Lower lobe of right lung (tissue), 2 donors: ENCODE measurements at regions not wholly inside any gene's neighbourhood (a gene's known extent, or its start where the extent isn't known, plus 50 kb on each side); places are given as distances from the start of the nearest gene placed in this dataset.

Experiments used
- ATAC-seq, 2 donors: fragments of 200-7000 bp; cut with Tn5 transposase; one replicate each; pipeline ENCODE4 v1.9.1; 2020 to 2022; ENCODE audit warnings: mild to moderate bottlenecking in 2 of 2, moderate library complexity in 2 of 2
- DNase-seq: peaks from one replicate; pipeline ENCODE4 v3.0.0-alpha.2; 2020
- H3K27ac ChIP-seq: fragments of 200-600 bp; one replicate; pipeline ENCODE4 v1.8.0; 2022
- H3K27me3 ChIP-seq: fragments of 200-600 bp; one replicate; pipeline ENCODE4 v1.8.0; 2022; ENCODE audit warnings: low read depth
- H3K36me3 ChIP-seq: fragments of 200-600 bp; one replicate; pipeline ENCODE4 v1.8.0; 2022; ENCODE audit warnings: mild to moderate bottlenecking
- H3K4me1 ChIP-seq: fragments of 200-600 bp; one replicate; pipeline ENCODE4 v1.8.0; 2022
- H3K4me3 ChIP-seq: fragments of 200-600 bp; one replicate; pipeline ENCODE4 v1.8.0; 2022; ENCODE audit warnings: mild to moderate bottlenecking
- H3K9me3 ChIP-seq: fragments of 200-600 bp; one replicate; pipeline ENCODE4 v1.8.0; 2022
- intact Hi-C: fragments of 100-400 bp; cut with DNase I; formaldehyde crosslinking; loops from one replicate; pipeline ENCODE4 v1.11.0; 2022
- TF ChIP-seq, protein P1 (sequence below): fragments of 200-600 bp; IDR thresholded peaks from one replicate; pipeline ENCODE4 v1.8.0; 2022; ENCODE audit warnings: antibody characterized with exemption, mild to moderate bottlenecking
- donor health status: DM: no; HTN: yes; CAD: no; lungs with severe emphysema.

DNA sequence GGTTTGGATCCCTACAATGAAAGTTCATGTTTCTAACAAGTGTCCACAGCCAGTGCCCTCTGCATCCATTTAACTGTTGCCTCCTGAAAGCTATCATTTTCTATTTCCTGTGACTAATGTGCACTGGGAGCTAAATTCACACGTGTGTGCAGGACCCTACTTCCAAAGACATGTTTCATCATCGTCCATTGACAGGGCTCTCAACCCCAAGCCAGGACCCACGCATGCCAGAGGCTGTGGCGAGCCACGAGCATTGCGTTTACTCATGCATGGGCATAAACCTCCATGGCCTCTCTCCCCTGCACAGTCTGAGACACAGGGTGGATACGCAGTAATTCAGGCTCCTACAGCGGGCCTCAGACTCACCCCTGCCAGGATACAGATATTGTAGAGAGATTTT lies 153.2 kb downstream of the MAFB start:
- no peaks in the 10 kb centered on the region for H3K27me3 ChIP-seq
- H3K4me1 ChIP-seq = no peaks in the 10 kb centered on the region
- TF ChIP-seq, protein P1, sequence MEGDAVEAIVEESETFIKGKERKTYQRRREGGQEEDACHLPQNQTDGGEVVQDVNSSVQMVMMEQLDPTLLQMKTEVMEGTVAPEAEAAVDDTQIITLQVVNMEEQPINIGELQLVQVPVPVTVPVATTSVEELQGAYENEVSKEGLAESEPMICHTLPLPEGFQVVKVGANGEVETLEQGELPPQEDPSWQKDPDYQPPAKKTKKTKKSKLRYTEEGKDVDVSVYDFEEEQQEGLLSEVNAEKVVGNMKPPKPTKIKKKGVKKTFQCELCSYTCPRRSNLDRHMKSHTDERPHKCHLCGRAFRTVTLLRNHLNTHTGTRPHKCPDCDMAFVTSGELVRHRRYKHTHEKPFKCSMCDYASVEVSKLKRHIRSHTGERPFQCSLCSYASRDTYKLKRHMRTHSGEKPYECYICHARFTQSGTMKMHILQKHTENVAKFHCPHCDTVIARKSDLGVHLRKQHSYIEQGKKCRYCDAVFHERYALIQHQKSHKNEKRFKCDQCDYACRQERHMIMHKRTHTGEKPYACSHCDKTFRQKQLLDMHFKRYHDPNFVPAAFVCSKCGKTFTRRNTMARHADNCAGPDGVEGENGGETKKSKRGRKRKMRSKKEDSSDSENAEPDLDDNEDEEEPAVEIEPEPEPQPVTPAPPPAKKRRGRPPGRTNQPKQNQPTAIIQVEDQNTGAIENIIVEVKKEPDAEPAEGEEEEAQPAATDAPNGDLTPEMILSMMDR = no peak
- H3K4me3 ChIP-seq = no peak overlapping the region
- intact Hi-C loops = no loop called here
- no peak for DNase-seq
- no peak overlapping the region for H3K27ac ChIP-seq
- no peak for ATAC-seq
- peaks cover 18% of the 10 kb centered on the region for H3K9me3 ChIP-seq
- no peaks in the 10 kb centered on the region for H3K36me3 ChIP-seq

DNA sequence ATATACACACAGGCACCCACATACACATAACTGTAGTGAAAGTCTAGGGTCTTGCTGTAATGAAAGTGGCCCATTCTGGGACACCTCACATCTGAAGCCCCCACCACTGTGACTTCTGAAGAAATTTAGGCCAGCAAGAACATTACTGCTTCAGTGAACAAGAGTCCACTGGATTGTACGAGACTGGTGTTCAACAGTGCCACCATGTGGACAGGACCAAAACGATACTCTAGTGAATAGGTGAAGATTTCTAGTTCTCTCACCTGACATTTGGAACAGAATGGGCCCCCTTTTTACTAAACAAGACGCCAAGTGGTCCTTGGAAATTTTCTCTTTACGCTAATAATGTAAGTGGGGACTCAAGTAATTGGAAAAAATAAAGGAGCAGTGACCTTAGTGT lies 156.9 kb downstream of the MAFB start:
- intact Hi-C loops = no loop called here
- Histone ChIP-seq H3K27me3 (no peaks in the 10 kb centered on the region), H3K36me3 (no peaks in the 10 kb centered on the region), H3K4me3 (no peak overlapping the region), H3K4me1 (no peaks in the 10 kb centered on the region), H3K27ac (no peak overlapping the region), H3K9me3 (peaks cover 18% of the 10 kb centered on the region)
- TF ChIP-seq, protein P1 = peak; percentile 13
- no peak for DNase-seq
- no peak for ATAC-seq

DNA sequence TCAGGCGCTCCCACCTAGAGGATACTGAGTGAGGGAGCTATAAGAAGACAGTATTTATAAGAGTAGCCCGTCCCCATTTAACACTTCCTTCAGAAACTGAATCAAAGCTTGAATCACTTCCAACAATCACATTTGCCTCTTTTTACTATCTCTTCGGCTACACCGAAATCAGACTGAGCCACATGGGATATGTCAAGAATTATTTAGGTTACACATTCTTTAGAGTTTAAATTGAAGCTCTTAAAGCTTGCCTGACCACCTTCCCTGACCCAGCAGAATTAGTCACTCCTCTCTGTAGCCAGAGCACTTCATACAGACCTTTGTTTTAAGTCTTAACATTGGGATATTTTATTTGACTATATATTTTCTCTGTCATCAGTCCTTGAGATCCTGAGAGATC lies 163.7 kb downstream of the MAFB start:
- Histone ChIP-seq H3K27ac (no peak overlapping the region), H3K4me1 (no peaks in the 10 kb centered on the region), H3K4me3 (no peak overlapping the region), H3K27me3 (no peaks in the 10 kb centered on the region), H3K9me3 (peaks cover 7% of the 10 kb centered on the region), H3K36me3 (no peaks in the 10 kb centered on the region)
- ATAC-seq (no peak), DNase-seq (no peak)
- TF ChIP-seq, protein P1 = no peak
- intact Hi-C loops = no loop called here

DNA sequence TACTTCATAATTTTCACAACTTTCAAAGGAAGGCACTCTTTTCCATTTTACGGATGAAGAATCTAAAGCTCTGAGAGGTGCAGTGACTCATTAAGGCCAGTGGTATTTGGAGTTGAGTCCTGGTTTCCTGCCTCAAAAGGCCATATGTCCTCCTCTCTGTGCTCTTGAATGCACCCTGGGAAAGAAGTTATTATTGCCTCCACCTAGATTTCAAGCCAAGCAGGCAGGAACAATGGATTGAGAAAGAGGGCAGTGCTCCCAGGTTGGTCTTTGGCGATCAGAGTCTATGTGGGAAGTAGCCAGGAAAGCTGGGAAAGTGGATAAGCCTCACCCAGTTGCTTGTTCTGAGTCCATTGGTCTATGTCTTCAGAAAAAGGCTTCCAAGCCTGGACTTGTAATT lies 165.0 kb downstream of the MAFB start:
- Histone ChIP-seq H3K36me3 (no peaks in the 10 kb centered on the region), H3K4me1 (no peaks in the 10 kb centered on the region), H3K27me3 (no peaks in the 10 kb centered on the region), H3K27ac (no peak overlapping the region), H3K9me3 (peaks cover 7% of the 10 kb centered on the region), H3K4me3 (no peak overlapping the region)
- TF ChIP-seq, protein P1 = no peak
- no peak for ATAC-seq
- DNase-seq = no peak
- intact Hi-C loops = no loop called here

DNA sequence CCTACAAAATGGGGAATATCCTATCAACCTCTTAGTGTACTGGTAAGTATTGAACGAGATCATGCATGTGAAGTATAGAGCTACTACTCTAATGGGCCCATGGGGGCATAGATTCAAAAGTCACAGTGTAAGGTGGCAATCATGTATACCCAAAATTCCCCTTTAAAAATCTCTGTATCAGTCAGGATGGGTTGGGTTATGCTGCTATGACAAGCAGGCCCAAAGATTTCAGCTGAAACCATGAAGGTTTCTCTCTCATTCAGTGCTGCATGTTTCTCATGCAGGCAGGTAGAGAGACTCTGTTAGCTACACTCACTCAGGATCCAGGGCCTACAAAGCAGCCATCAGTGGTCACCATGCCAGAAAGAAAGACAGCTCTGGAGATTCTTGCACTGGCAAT lies 166.6 kb downstream of the MAFB start:
- intact Hi-C loops = no loop called here
- Histone ChIP-seq H3K4me3 (no peak overlapping the region), H3K9me3 (peaks cover 7% of the 10 kb centered on the region), H3K27ac (no peak overlapping the region), H3K36me3 (no peaks in the 10 kb centered on the region), H3K27me3 (no peaks in the 10 kb centered on the region), H3K4me1 (no peaks in the 10 kb centered on the region)
- TF ChIP-seq, protein P1 = no peak
- ATAC-seq = no peak
- DNase-seq = no peak

DNA sequence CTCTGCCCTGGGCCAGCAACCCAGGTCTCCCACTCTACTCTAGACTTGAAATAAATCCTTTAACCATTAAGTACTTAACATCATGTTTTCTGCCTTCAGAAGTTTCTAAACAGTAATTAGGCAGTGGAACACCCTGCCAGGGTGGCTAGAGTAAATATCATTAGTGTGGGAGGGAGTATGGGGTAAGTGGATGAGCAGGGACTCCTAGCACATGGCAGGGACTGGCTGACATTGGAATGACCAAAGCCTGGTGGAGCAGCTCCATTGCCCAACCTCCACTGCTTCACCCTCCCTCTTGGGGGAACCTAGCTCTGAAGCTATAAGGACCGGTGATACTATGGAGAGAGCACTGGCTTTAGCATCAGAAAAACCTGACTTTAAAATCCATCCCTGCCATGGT lies 167.1 kb downstream of the MAFB start:
- peak; percentile 41 to 86 for ATAC-seq
- intact Hi-C loops = no loop called here

More for the DNA sequence above, 167.1 kb downstream of the MAFB start:
- no peak for DNase-seq
- Histone ChIP-seq H3K27ac (no peak overlapping the region), H3K9me3 (peaks cover 7% of the 10 kb centered on the region), H3K4me1 (no peaks in the 10 kb centered on the region), H3K27me3 (no peaks in the 10 kb centered on the region), H3K36me3 (no peaks in the 10 kb centered on the region), H3K4me3 (no peak overlapping the region)
- TF ChIP-seq, protein P1 = no peak
